KOPT-K1 (cell line): ENCODE measurements at regions not wholly inside any gene's neighbourhood (a gene's known extent, or its start where the extent isn't known, plus 50 kb on each side); places are given as distances from the start of the nearest gene placed in this dataset.
"Not testable (repeated sequence)": the region's sequence is repeated elsewhere in the genome, so short reads cannot be mapped to it uniquely, and the experiment has no call there.

Source experiments
- H3K27ac ChIP-seq: fragments of 200-600 bp; sonication (generic); 2 replicates; pipeline ENCODE4 v1.5.1; 2016; ENCODE audit warnings: antibody characterized with exemption, mild to moderate bottlenecking, low read depth, low read length; ENCODE audit not compliant: poor library complexity, severe bottlenecking
- H3K36me3 ChIP-seq: fragments of 200-600 bp; sonication (generic); 2 replicates; pipeline ENCODE4 v1.5.1; 2017; ENCODE audit warnings: antibody characterized with exemption, mild to moderate bottlenecking, low read length, moderate library complexity; ENCODE audit not compliant: insufficient read depth
- H3K9me3 ChIP-seq: fragments of 200-600 bp; sonication (generic); 2 replicates; pipeline ENCODE4 v1.5.1; 2017; ENCODE audit warnings: antibody characterized with exemption, low read length, mild to moderate bottlenecking; ENCODE audit not compliant: insufficient read depth, poor library complexity, severe bottlenecking

DNA sequence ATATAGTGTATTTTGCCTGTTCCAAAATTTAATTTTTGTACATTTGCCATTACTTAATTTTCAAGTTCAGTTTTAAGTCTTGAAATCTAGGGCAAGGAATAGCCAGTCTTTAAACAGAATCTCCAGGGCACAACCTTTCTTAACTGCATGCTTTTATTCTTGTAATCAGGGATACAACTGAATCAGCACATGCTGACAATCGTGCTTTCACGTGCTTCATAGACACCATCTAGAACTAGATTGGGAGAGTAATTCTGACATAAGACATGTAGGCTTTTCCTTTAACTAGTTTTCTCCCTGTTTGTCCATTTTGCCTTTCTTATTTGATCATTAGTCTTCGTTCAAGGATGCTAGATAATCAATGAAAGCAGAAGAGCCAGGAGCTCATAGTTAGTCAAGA, 650.4 kb upstream of the CADM2 start:
- Histone ChIP-seq H3K27ac (no peak overlapping the region), H3K9me3 (no peaks in the 10 kb centered on the region), H3K36me3 (no peaks in the 10 kb centered on the region)

GRCh38 chr3:84318273-84318809, 640.4 kb upstream of the CADM2 start:
- H3K9me3 ChIP-seq, result no peaks in the 10 kb centered on the region

DNA sequence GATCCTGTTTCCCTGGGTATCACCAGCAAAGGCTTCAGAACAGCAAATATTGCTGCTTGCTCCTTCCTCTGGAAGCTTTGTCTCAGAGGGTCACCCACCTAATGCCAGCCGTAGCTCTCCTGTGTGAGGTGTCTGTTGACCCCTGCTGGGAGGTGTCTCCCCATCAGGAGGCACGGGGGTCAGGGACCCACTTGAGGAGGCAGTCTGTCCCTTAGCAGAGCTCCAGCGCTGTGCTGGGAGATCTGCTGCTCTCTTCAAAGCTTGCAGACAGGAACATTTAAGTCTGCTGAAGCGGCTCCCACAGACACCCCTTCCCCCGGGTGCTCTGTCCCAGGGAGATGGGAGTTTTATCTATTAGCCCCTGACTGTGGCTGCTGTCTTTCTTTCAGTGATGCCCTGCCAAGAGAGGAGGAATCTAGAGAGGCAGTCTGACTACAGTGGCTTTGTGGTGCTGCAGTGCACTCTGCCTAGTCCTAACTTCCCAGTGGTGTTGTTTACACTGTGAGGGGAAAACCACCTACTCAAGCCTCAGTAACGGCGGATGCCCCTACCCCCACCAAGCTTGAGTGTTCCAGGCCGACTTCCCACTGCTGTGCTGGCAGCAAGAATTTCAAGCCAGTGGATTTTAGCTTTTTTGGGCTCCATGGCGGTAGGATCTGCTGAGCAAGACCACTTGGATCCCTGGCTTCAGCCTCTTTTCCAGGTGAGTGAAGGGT, 593.1 kb upstream of the CADM2 start:
- not testable (repeated sequence) for H3K27ac ChIP-seq, H3K36me3 ChIP-seq, H3K9me3 ChIP-seq

More at GRCh38 chr3:84318273-84318809, 640.4 kb upstream of the CADM2 start:
- Histone ChIP-seq H3K36me3 (no peaks in the 10 kb centered on the region), H3K27ac (no peak overlapping the region)
